Keratinocyte (primary cell): ENCODE measurements at regions not wholly inside any gene's neighbourhood (a gene's known extent, or its start where the extent isn't known, plus 50 kb on each side); places are given as distances from the start of the nearest gene placed in this dataset.

Experiments
- DNase-seq: peaks from one replicate; pipeline ENCODE4 v3.0.0-alpha.2; 2011; ENCODE audit warnings: low read depth, missing footprints, low spot score
- FAIRE-seq: peaks from 2 replicates; lab custom pipeline; 2011; peaks lifted over from hg19 to GRCh38; lab: Jason Lieb, UNC
- H2AFZ ChIP-seq: 2 replicates; pipeline ENCODE4 v1.6.0; 2012; ENCODE audit warnings: low read length, control low read depth, inconsistent platforms; ENCODE audit not compliant: control insufficient read depth
- H3K27ac ChIP-seq: 2 replicates; pipeline ENCODE4 v1.5.1; 2011; ENCODE audit warnings: low read length; ENCODE audit not compliant: control insufficient read depth, insufficient read depth
- H3K27me3 ChIP-seq: 3 replicates; pipeline ENCODE4 v1.6.0; 2011; ENCODE audit warnings: low read length; ENCODE audit not compliant: control insufficient read depth, insufficient read depth; ENCODE audit errors: extremely low read depth
- H3K36me3 ChIP-seq, 2 experiments: 2 replicates in 1 of 2; 3 replicates in 1 of 2; pipeline ENCODE4 v1.5.1; 2011; ENCODE audit warnings: low read length in 2 of 2, mild to moderate bottlenecking in 1 of 2; ENCODE audit not compliant: control insufficient read depth in 2 of 2, insufficient read depth in 2 of 2; ENCODE audit errors: extremely low read depth in 1 of 2
- H3K4me1 ChIP-seq: 3 replicates; pipeline ENCODE4 v1.5.1; 2011; ENCODE audit warnings: low read length; ENCODE audit not compliant: control insufficient read depth, insufficient read depth; ENCODE audit errors: extremely low read depth
- H3K4me2 ChIP-seq: 3 replicates; pipeline ENCODE4 v1.6.0; 2011; ENCODE audit warnings: low read depth, low read length; ENCODE audit not compliant: control insufficient read depth, insufficient read depth; ENCODE audit errors: extremely low read depth
- H3K4me3 ChIP-seq, 3 experiments: fragments of 200-600 bp in 1 of 3; sonication (generic) in 1 of 3; 2 replicates in 2 of 3; 3 replicates in 1 of 3; pipeline ENCODE4 v1.5.1; 2011 to 2016; ENCODE audit warnings: low read length in 3 of 3, mild to moderate bottlenecking in 3 of 3, control low read depth in 2 of 3, inconsistent platforms in 1 of 3, low read depth in 1 of 3, mixed read lengths in 1 of 3, mixed run types in 1 of 3, moderate library complexity in 1 of 3; ENCODE audit not compliant: control insufficient read depth in 2 of 3, insufficient read depth in 2 of 3; ENCODE audit errors: extremely low read depth in 1 of 3
- H3K79me2 ChIP-seq: 2 replicates; pipeline ENCODE4 v1.6.0; 2012; ENCODE audit warnings: low read length; ENCODE audit not compliant: control insufficient read depth, insufficient read depth
- H3K9ac ChIP-seq: 3 replicates; pipeline ENCODE4 v1.6.0; 2011; ENCODE audit warnings: low read length; ENCODE audit not compliant: control insufficient read depth, insufficient read depth; ENCODE audit errors: extremely low read depth
- H3K9me1 ChIP-seq: 3 replicates; pipeline ENCODE4 v1.6.0; 2011; ENCODE audit warnings: low read length; ENCODE audit not compliant: control insufficient read depth, insufficient read depth; ENCODE audit errors: extremely low read depth
- H3K9me3 ChIP-seq: 2 replicates; pipeline ENCODE4 v1.5.1; 2012; ENCODE audit warnings: low read depth, low read length; ENCODE audit not compliant: control insufficient read depth
- H4K20me1 ChIP-seq: 3 replicates; pipeline ENCODE4 v1.6.0; 2011; ENCODE audit warnings: low read length; ENCODE audit not compliant: control insufficient read depth, insufficient read depth; ENCODE audit errors: extremely low read depth
- EZH2 ChIP-seq: IDR thresholded peaks from one replicate; pipeline ENCODE4 v1.6.1; 2012; ENCODE audit warnings: inconsistent platforms, mild to moderate bottlenecking, low read length, moderate library complexity
- dilution Hi-C: fragments of 300-500 bp; cut with MboI; formaldehyde crosslinking; loops from one replicate; pipeline ENCODE4 v1.7.0; 2020; ENCODE audit warnings: low sequenced_read_pairs; ENCODE audit not compliant: extremely low pct_ligation_motif_present
- TF ChIP-seq, protein P1 (sequence below), 3 experiments: IDR thresholded peaks in 1 of 3; conservative IDR thresholded peaks in 1 of 3; optimal IDR thresholded peaks in 1 of 3; 2 replicates in 2 of 3; 3 replicates in 1 of 3; pipeline versions ENCODE3 to v1.5.1; 2011; ENCODE audit warnings: low read length in 3 of 3, mild to moderate bottlenecking in 3 of 3, moderate library complexity in 2 of 3, control low read depth in 1 of 3, inconsistent platforms in 1 of 3; ENCODE audit not compliant: insufficient read depth in 2 of 3; ENCODE audit errors: extremely low read depth in 1 of 3

DNA sequence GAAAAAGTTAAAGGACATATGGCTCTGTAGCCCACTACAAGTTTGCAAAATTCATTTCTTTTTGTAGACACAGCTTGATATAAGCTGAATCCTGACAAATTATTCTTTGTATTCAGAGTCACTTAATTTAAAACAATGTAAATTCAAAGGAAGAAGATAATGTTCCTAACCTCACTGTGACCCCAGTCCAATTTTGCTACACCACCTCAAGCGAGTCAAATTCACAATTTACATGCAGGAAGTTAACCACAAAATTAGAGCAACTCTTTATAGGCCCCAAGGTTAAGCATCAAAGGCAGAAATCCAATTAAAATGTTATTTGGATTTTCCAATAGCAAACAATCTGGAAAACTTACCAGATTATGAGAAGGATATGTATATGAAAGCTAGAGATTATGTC, 119.5 kb upstream of the CNTN6 start:
- no peak overlapping the region for H3K9ac ChIP-seq
- H3K36me3 ChIP-seq, result no peaks in the 10 kb centered on the region
- no peak overlapping the region for H3K4me3 ChIP-seq
- dilution Hi-C loops, result no loop called here
- no peaks in the 10 kb centered on the region for H4K20me1 ChIP-seq
- no peaks in the 10 kb centered on the region for H3K27me3 ChIP-seq
- no peaks in the 10 kb centered on the region for H3K9me3 ChIP-seq
- no peak overlapping the region for H3K4me2 ChIP-seq
- no peaks in the 10 kb centered on the region for H3K9me1 ChIP-seq
- no peak for TF ChIP-seq EZH2
- TF ChIP-seq, protein P1, sequence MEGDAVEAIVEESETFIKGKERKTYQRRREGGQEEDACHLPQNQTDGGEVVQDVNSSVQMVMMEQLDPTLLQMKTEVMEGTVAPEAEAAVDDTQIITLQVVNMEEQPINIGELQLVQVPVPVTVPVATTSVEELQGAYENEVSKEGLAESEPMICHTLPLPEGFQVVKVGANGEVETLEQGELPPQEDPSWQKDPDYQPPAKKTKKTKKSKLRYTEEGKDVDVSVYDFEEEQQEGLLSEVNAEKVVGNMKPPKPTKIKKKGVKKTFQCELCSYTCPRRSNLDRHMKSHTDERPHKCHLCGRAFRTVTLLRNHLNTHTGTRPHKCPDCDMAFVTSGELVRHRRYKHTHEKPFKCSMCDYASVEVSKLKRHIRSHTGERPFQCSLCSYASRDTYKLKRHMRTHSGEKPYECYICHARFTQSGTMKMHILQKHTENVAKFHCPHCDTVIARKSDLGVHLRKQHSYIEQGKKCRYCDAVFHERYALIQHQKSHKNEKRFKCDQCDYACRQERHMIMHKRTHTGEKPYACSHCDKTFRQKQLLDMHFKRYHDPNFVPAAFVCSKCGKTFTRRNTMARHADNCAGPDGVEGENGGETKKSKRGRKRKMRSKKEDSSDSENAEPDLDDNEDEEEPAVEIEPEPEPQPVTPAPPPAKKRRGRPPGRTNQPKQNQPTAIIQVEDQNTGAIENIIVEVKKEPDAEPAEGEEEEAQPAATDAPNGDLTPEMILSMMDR (optimal IDR thresholded peaks at IDR 0.05 in 1 of 3, IDR thresholded peaks at IDR 0.05 in 1 of 3, conservative IDR thresholded peaks at IDR 0.05 in 1 of 3; ENCODE audit: extremely low read depth in 1 of 3, insufficient read depth in 2 of 3, low read length in 3 of 3), result no peak
- DNase-seq (no peak), FAIRE-seq (no peak)
- H3K27ac ChIP-seq, result no peak overlapping the region
- no peak overlapping the region for H2AFZ ChIP-seq
- no peaks in the 10 kb centered on the region for H3K79me2 ChIP-seq
- no peaks in the 10 kb centered on the region for H3K4me1 ChIP-seq

DNA sequence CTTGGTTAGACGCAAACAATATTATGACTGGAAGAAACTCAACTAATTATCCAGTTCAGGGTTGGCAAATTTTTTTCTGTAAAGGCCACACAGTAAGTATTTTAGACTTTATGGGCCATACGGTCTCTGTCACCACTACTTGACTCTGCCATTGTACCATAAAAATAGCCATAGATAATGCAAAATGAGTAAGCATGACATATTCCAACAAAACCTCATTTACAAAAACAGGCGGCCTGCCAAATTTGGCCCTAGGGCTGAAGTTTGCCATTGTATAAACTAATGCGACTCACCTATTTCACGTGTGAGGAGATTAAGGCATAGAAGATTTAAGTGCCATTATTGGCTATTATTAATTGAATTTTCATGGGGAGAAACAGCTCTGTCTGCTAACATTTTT, 116.8 kb upstream of the CNTN6 start:
- no peak overlapping the region for H2AFZ ChIP-seq
- H3K27me3 ChIP-seq, result no peaks in the 10 kb centered on the region
- no peak overlapping the region for H3K4me2 ChIP-seq
- no peaks in the 10 kb centered on the region for H4K20me1 ChIP-seq
- FAIRE-seq (no peak), DNase-seq (no peak)
- no peaks in the 10 kb centered on the region for H3K36me3 ChIP-seq
- H3K9me3 ChIP-seq, result no peaks in the 10 kb centered on the region
- no peak overlapping the region for H3K4me3 ChIP-seq
- H3K4me1 ChIP-seq, result no peaks in the 10 kb centered on the region
- no peaks in the 10 kb centered on the region for H3K9me1 ChIP-seq
- no peak overlapping the region for H3K27ac ChIP-seq
- TF ChIP-seq, protein P1 (optimal IDR thresholded peaks at IDR 0.05 in 1 of 3, IDR thresholded peaks at IDR 0.05 in 1 of 3, conservative IDR thresholded peaks at IDR 0.05 in 1 of 3; ENCODE audit: extremely low read depth in 1 of 3, insufficient read depth in 2 of 3, low read length in 3 of 3), result no peak
- TF ChIP-seq EZH2, result no peak
- H3K79me2 ChIP-seq, result no peaks in the 10 kb centered on the region
- dilution Hi-C loops, result no loop called here
- no peak overlapping the region for H3K9ac ChIP-seq
